Pancreas (tissue), 10 donors: ENCODE measurements at regions not wholly inside any gene's neighbourhood (a gene's known extent, or its start where the extent isn't known, plus 50 kb on each side); places are given as distances from the start of the nearest gene placed in this dataset.

ENCODE experiments used
- ATAC-seq, 4 donors: fragments of 200-7000 bp; cut with Tn5 transposase; one replicate each; pipeline versions ENCODE4 v1.8.0 to v1.9.1; 2020; ENCODE audit warnings: mild to moderate bottlenecking in 4 of 4, moderate library complexity in 4 of 4
- DNase-seq, 6 donors: peaks; one replicate each; pipeline ENCODE4 v3.0.0-alpha.2; 2020
- FAIRE-seq: peaks from 2 replicates; lab custom pipeline; 2012; peaks lifted over from hg19 to GRCh38; lab: Jason Lieb, UNC
- H3K27ac ChIP-seq, 4 donors: fragments of 200-600 bp; sonication (generic); 1 replicate in 3 of 4; 2 replicates in 1 of 4; pipeline versions ENCODE4 v1.5.0 to v1.8.0; 2020
- H3K27me3 ChIP-seq, 4 donors: fragments of 200-600 bp; one replicate each; pipeline ENCODE4 v1.8.0; 2021
- H3K36me3 ChIP-seq, 3 donors: fragments of 200-600 bp; sonication (generic) in 1 of 3; one replicate each; pipeline versions ENCODE4 v1.5.0 to v1.8.0; 2020 to 2021
- H3K4me1 ChIP-seq, 3 donors: fragments of 200-600 bp; one replicate each; pipeline ENCODE4 v1.8.0; 2021
- H3K4me3 ChIP-seq, 4 donors: fragments of 200-600 bp; sonication (generic) in 2 of 4; one replicate each; pipeline versions ENCODE4 v1.5.0 to v1.8.0; 2020 to 2021
- H3K9me3 ChIP-seq, 4 donors: fragments of 200-600 bp; one replicate each; pipeline ENCODE4 v1.8.0; 2021
- WGBS, 2 donors: extraction: QIAGEN DNeasy Blood & Tissue Kit; methylation state at CpG; one replicate each; pipeline ENCODE4 v1.1.7; 2013; 5-methylcytosine and 5-hydroxymethylcytosine counted together
- intact Hi-C, 3 donors: fragments of 100-400 bp; cut with DNase I; formaldehyde crosslinking; loops; one replicate each; pipeline versions ENCODE4 v1.11.1 to v1.14.2; 2022
- TF ChIP-seq, protein P1 (sequence below), 4 donors: fragments of 200-600 bp; sonication (generic) in 3 of 4; IDR thresholded peaks; one replicate each; pipeline versions ENCODE4 v1.5.0 to v1.8.0; 2021; ENCODE audit warnings: antibody characterized with exemption in 4 of 4
- donor health status: healthy with polysubstance abuse.
- donor health status: DM: no; HTN: no; CAD: no; lungs with moderate emphysema.
- donor health status: DM: no; HTN: no; CAD: no.
- donor health status: control.
- donor health status: control.
- donor health status: Bipolar disorder and iron deficiency.
- donor health status: DM: yes; HTN: yes; CAD: no.
- donor health status: DM: no; HTN: no; CAD: no.
- donor health status: DM: no; HTN: no; CAD: no.
- donor health status: DM: yes; HTN: yes; CAD: no.

DNA sequence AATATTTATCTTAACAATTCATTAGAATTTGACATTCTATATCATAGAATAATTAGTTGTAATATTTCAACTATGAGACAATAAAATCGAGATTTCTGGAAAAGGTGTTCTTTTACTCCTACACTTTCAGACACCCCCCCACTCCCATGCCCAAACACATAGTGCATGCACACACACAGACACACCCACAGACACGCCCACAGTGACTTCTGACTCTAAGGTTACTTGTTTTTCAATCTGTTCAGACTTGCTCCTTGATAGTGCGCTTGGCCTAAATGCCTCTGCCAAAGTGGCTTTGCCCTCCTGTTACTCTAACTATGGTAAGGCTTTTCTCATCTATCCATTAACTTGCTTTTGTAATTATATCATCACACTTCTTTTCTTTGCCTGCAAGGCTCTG, 144.0 kb upstream of the PPP1R3A start:
- Histone ChIP-seq H3K9me3 (no peaks in the 10 kb centered on the region), H3K36me3 (no peaks in the 10 kb centered on the region), H3K27ac (no peak overlapping the region), H3K27me3 (no peaks in the 10 kb centered on the region), H3K4me3 (no peak overlapping the region), H3K4me1 (no peaks in the 10 kb centered on the region)
- WGBS, 2 donors = 73 to 77% methylated on average over 3 of the region's 3 CpGs
- intact Hi-C loops = no loop called here
- TF ChIP-seq, protein P1, sequence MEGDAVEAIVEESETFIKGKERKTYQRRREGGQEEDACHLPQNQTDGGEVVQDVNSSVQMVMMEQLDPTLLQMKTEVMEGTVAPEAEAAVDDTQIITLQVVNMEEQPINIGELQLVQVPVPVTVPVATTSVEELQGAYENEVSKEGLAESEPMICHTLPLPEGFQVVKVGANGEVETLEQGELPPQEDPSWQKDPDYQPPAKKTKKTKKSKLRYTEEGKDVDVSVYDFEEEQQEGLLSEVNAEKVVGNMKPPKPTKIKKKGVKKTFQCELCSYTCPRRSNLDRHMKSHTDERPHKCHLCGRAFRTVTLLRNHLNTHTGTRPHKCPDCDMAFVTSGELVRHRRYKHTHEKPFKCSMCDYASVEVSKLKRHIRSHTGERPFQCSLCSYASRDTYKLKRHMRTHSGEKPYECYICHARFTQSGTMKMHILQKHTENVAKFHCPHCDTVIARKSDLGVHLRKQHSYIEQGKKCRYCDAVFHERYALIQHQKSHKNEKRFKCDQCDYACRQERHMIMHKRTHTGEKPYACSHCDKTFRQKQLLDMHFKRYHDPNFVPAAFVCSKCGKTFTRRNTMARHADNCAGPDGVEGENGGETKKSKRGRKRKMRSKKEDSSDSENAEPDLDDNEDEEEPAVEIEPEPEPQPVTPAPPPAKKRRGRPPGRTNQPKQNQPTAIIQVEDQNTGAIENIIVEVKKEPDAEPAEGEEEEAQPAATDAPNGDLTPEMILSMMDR (IDR thresholded peaks at IDR 0.05) = no peak
- no peak for DNase-seq
- FAIRE-seq = no peak
- no peak for ATAC-seq

GRCh38 chr7:114051871-114052331, 133.1 kb upstream of the PPP1R3A start:
- WGBS, 2 donors = 53 to 69% methylated on average over 2 of the region's 2 CpGs
- FAIRE-seq (no peak), ATAC-seq (peak in 2 of 4 donors; percentile 49 to 73), DNase-seq (no peak)
- H3K36me3 ChIP-seq = no peaks in the 10 kb centered on the region
- no peaks in the 10 kb centered on the region for H3K4me1 ChIP-seq
- H3K9me3 ChIP-seq = no peaks in the 10 kb centered on the region
- no peaks in the 10 kb centered on the region for H3K27me3 ChIP-seq
- TF ChIP-seq, protein P1 (IDR thresholded peaks at IDR 0.05) = no peak
- H3K27ac ChIP-seq = no peak overlapping the region
- intact Hi-C loops = no loop called here
- H3K4me3 ChIP-seq = no peak overlapping the region

GRCh38 chr7:114050571-114050970, 131.8 kb upstream of the PPP1R3A start:
- no peak overlapping the region for H3K27ac ChIP-seq
- 68 to 69% methylated on average over 3 of the region's 3 CpGs for WGBS, 2 donors
- no peaks in the 10 kb centered on the region for H3K4me1 ChIP-seq
- FAIRE-seq (no peak), DNase-seq (no peak), ATAC-seq (no peak)
- intact Hi-C loops = no loop called here
- no peaks in the 10 kb centered on the region for H3K9me3 ChIP-seq
- no peaks in the 10 kb centered on the region for H3K36me3 ChIP-seq
- H3K4me3 ChIP-seq = no peak overlapping the region
- H3K27me3 ChIP-seq = no peaks in the 10 kb centered on the region
- TF ChIP-seq, protein P1 (IDR thresholded peaks at IDR 0.05) = no peak

DNA sequence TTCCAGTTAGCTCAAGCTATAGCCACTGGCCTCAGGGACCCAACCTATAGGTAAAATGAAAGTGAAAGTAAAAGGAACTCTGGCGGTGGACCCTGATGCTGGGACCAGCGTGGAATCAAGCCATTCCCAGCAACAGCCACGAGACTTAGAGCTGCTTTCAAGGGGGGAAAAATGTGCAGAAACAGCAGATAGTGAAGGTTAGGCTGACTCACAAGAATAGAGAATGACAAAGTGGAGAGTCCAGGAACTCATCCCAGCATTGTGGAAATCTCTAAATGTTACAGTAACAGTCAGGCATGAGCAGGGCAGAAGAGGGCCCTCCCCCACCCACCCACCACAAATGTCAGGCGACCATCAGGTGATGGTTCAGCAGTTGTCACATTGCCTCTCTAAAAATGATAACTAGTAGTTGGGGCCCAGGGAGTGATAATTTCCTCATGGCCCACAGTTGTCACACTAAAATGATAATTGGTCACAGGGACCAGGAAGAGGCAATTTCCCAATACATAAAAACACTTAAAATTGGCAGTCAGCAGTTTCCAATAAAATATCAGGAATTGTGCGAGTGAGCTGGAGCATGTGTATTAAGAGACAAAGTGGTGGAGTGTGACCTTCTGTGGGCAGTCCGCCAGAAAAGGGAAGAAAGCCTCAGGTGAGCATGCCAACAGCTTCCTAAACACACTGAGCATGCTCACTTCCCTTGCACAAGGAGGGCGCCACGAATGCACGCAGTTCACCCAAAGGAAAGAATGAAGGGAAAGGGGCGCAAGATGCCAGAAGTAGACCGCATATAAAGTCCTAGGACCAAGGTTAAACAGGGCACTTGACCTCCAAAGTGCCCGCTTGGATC, 129.8 kb upstream of the PPP1R3A start:
- intact Hi-C loops = no loop called here
- 85 to 89% methylated on average over 12 of the region's 12 CpGs for WGBS, 2 donors
- Histone ChIP-seq H3K4me3 (peak overlapping the region in 1 of 4 donors; percentile 18), H3K36me3 (no peaks in the 10 kb centered on the region), H3K4me1 (no peaks in the 10 kb centered on the region), H3K27ac (no peak overlapping the region), H3K9me3 (no peaks in the 10 kb centered on the region), H3K27me3 (no peaks in the 10 kb centered on the region)
- peak in 2 of 4 donors; percentile 67 to 77 for ATAC-seq
- TF ChIP-seq, protein P1 (IDR thresholded peaks at IDR 0.05) = no peak
- FAIRE-seq = no peak
- peak in 1 of 6 donors; percentile 24 for DNase-seq

- ATAC-seq (peak in 2 of 4 donors; percentile 44 to 73), FAIRE-seq (no peak), DNase-seq (no peak)
- Histone ChIP-seq H3K4me3 (peak overlapping the region in 1 of 4 donors; percentile 18), H3K4me1 (no peaks in the 10 kb centered on the region), H3K27ac (no peak overlapping the region), H3K27me3 (no peaks in the 10 kb centered on the region), H3K9me3 (no peaks in the 10 kb centered on the region), H3K36me3 (no peaks in the 10 kb centered on the region)
- TF ChIP-seq, protein P1 (IDR thresholded peaks at IDR 0.05) = no peak
- WGBS, 2 donors = 85 to 92% methylated on average over 2 of the region's 2 CpGs
- intact Hi-C loops = no loop called here
Observed at GRCh38 chr7:114047889-114048288, 129.1 kb upstream of the PPP1R3A start.
